GM10266 (cell line): ENCODE measurements at regions not wholly inside any gene's neighbourhood (a gene's known extent, or its start where the extent isn't known, plus 50 kb on each side); places are given as distances from the start of the nearest gene placed in this dataset.

Experiments
- DNase-seq: peaks from one replicate; pipeline ENCODE4 v3.0.0; 2012; ENCODE audit errors: extremely low spot score
- TF ChIP-seq, protein P1 (sequence below): IDR thresholded peaks from 2 replicates; pipeline ENCODE4 v1.5.1; 2012; ENCODE audit warnings: mild to moderate bottlenecking, low read depth; ENCODE audit not compliant: control insufficient read depth, insufficient read depth; ENCODE audit errors: missing control alignments

DNA sequence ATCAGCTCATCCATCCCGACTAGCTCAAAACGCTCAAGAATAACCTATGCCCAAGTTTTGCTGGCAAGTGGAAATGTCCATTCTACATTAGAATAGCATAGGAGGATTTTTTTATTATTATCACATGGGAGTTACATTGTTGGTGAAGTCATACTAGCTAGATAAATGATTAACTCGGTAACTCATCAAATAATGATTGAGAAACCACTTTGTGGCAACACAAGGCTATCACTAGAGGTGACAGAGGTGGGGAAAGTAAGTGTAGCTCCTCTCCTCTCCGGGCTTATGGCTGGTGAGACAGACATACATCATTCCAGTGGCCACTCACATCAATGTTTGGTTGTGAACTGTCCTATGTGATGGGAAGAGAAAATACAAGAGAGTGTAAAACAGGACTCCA lies 161.6 kb downstream of the ZIC5 start:
- TF ChIP-seq, protein P1, sequence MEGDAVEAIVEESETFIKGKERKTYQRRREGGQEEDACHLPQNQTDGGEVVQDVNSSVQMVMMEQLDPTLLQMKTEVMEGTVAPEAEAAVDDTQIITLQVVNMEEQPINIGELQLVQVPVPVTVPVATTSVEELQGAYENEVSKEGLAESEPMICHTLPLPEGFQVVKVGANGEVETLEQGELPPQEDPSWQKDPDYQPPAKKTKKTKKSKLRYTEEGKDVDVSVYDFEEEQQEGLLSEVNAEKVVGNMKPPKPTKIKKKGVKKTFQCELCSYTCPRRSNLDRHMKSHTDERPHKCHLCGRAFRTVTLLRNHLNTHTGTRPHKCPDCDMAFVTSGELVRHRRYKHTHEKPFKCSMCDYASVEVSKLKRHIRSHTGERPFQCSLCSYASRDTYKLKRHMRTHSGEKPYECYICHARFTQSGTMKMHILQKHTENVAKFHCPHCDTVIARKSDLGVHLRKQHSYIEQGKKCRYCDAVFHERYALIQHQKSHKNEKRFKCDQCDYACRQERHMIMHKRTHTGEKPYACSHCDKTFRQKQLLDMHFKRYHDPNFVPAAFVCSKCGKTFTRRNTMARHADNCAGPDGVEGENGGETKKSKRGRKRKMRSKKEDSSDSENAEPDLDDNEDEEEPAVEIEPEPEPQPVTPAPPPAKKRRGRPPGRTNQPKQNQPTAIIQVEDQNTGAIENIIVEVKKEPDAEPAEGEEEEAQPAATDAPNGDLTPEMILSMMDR = no peak
- no peak for DNase-seq

DNA sequence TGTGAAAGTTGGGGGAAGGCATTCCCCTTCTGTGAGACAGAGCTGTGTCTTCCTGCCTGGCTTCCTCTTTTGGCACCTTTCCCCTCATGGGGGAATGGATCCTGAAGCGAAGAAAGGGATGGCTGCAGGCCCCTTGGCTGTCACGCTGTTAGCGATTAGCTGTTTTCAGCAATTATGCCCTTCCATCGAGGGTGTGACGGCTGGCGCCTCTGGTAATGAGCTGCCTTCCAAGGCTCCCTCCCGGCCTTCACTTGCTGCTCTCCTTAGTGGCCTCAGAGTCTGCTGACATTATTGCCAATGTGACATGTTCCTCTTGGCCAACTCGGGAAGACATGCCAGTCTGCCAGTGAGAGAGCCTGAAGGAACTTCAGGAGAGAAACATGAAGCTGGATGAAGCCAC lies 162.1 kb downstream of the ZIC5 start:
- TF ChIP-seq, protein P1 = no peak
- DNase-seq = no peak

DNA sequence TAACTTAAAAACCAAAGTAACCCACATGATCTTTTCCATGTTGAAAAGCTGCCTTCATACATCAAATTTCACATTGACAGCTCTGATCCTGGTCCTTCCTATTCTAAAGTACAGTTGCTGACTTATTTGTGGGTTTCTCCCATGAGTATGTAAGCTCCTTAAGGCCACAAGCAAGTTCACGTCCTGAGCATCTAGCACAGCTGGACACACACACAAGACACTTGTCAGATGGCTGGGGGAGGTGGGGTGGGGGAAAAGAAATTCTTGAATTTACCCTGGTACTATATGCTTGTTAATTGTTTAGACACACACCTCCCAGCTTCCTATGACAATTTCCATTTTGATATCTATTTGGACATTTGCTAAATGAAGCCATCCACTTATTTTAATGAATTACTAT lies 162.8 kb downstream of the ZIC5 start:
- no peak for DNase-seq
- TF ChIP-seq, protein P1 = no peak

DNA sequence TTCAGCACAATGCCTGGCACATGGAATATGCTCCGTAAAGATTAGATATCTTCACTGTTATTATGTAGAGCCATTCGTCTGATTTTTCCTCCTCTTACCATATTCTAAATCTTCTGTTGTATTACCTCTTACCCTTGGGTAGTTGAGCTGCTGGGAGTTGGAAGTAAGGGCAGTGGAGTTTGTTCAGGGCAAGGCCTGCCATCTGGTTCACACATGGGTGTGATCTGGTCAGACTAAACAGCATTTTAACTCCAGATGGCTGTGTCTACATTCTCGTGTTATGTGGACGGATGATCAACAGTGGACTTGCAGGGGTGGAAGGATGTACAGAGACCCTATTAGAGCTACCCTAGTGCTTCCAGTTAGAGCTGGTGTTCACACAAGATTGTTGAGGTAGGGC lies 164.9 kb downstream of the ZIC5 start:
- DNase-seq = no peak

DNA sequence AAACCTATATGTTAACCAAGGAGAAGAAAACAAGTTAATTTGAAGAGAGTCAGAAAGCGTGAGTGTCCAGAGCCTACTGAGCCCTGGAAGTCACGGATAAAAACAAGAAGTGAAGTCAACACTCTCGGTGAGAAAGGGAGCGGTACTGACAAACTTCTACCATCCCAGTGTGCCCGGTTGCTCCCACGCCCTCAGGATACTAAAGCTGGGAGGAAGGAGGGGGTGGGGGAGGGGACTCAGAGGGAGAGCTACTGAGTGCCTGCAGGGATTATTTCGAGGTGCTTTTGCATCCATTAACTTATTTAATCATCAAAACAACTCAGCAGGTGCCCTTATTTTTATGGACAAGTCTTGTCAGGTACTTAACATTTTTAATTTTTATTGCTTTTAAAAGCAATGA lies 166.2 kb downstream of the ZIC5 start:
- no peak for DNase-seq
- TF ChIP-seq, protein P1 = no peak

More for the DNA sequence above, 164.9 kb downstream of the ZIC5 start:
- TF ChIP-seq, protein P1 = no peak

DNA sequence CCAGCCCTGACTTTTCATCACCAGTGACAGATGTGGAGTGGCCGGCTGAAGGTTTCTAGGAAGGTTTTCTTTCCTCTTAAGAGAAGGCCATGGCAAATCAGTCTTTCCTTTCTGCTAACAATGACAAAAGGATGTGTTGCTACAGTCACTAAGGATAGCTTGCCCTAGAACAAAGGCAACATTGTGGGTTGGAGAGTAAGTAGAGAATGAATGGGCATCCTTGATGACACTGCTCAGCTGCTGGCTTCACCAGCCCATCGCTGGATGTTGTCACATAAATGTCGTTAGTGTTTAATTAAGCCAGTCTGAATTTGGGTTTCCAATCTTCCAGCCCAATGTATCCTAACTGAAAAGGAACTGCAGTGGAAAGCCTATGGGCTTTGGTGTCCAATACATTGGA lies 168.4 kb downstream of the ZIC5 start:
- TF ChIP-seq, protein P1 = no peak
- DNase-seq = no peak

DNA sequence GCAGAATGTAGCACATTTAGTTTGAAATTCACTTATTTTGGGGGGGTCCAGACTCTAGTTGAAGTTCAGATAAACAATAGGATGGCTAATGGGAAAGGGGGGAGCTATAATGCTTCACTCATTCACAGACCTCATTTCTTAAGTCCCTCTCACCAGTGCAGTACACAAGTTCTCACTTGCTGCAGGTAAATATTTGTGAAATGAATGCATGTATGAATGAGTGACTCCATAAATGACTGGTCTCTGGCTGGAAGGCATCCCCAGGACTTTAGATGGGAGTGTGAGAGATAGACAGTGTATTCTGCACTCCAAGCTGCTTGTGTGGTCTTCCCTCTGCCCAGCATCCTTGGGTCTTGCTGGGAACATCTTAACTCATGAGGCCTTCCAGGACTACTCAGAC lies 169.2 kb downstream of the ZIC5 start:
- TF ChIP-seq, protein P1 = no peak
- no peak for DNase-seq
